Erythroblast (primary cell): ENCODE measurements at regions not wholly inside any gene's neighbourhood (a gene's known extent, or its start where the extent isn't known, plus 50 kb on each side); places are given as distances from the start of the nearest gene placed in this dataset.

Experiments
- GATA1 ChIP-seq: IDR thresholded peaks from 2 replicates; pipeline ENCODE4 v1.6.1; 2011; ENCODE audit warnings: low read depth, mild to moderate bottlenecking, control low read depth, low read length, moderate library complexity
- POLR2A ChIP-seq: IDR thresholded peaks from 2 replicates; pipeline ENCODE4 v1.6.1; 2011; ENCODE audit warnings: mild to moderate bottlenecking, low read length

GRCh38 chr1:4960336-4960735, 305.9 kb downstream of the AJAP1 start:
- TF ChIP-seq POLR2A (no peak), GATA1 (no peak)
